Prostate gland (tissue), 2 donors: ENCODE measurements at regions not wholly inside any gene's neighbourhood (a gene's known extent, or its start where the extent isn't known, plus 50 kb on each side); places are given as distances from the start of the nearest gene placed in this dataset.

Experiments
- DNase-seq: peaks from one replicate; pipeline ENCODE4 v3.0.0-alpha.2; 2019; ENCODE audit warnings: low spot score
- H3K27ac ChIP-seq, 2 donors: fragments of 200-600 bp; sonication (generic); 2 replicates each; pipeline ENCODE4 v1.5.1; 2017 to 2019
- H3K27me3 ChIP-seq: fragments of 200-600 bp; sonication (generic); replicated peaks from 2 replicates; pipeline ENCODE4 v1.5.1; 2019; ENCODE audit not compliant: insufficient read depth
- H3K36me3 ChIP-seq, 2 donors: fragments of 200-600 bp; sonication (generic); 1 replicate in 1 of 2; 2 replicates in 1 of 2; pipeline versions ENCODE4 v1.5.1 to v1.8.1; 2017 to 2019
- H3K4me1 ChIP-seq: fragments of 200-600 bp; sonication (generic); replicated peaks from 2 replicates; pipeline ENCODE4 v1.5.1; 2019
- H3K4me3 ChIP-seq, 2 donors: fragments of 200-600 bp; sonication (generic); 2 replicates each; pipeline ENCODE4 v1.5.1; 2017 to 2019
- H3K9me3 ChIP-seq: fragments of 200-600 bp; sonication (generic); 2 replicates; pipeline ENCODE4 v1.5.1; 2017
- CTCF ChIP-seq, 4 experiments: fragments of 200-600 bp in 2 of 4; fragments of 450-650 bp in 2 of 4; sonication (generic) in 2 of 4; IDR thresholded peaks; 1 replicate in 3 of 4; 2 replicates in 1 of 4; pipeline ENCODE4 v1.5.1; 2016 to 2019; ENCODE audit warnings: antibody characterized with exemption in 4 of 4, mild to moderate bottlenecking in 2 of 4, moderate library complexity in 2 of 4
- POLR2A ChIP-seq: fragments of 450-650 bp; IDR thresholded peaks from one replicate; pipeline ENCODE4 v1.6.1; 2016; ENCODE audit warnings: antibody characterized with exemption, mild to moderate bottlenecking
- POLR2AphosphoS5 ChIP-seq: sonication (generic); formaldehyde crosslinking; IDR thresholded peaks from one replicate; pipeline ENCODE4 v1.6.1; 2017; ENCODE audit warnings: antibody characterized with exemption
- WGBS: methylation state at CpG from one replicate; pipeline ENCODE4 v1.1.5; 2018; 5-methylcytosine and 5-hydroxymethylcytosine counted together
- intact Hi-C: fragments of 100-400 bp; cut with DNase I; formaldehyde crosslinking; loops from one replicate; pipeline ENCODE4 v1.14.2; 2022

DNA sequence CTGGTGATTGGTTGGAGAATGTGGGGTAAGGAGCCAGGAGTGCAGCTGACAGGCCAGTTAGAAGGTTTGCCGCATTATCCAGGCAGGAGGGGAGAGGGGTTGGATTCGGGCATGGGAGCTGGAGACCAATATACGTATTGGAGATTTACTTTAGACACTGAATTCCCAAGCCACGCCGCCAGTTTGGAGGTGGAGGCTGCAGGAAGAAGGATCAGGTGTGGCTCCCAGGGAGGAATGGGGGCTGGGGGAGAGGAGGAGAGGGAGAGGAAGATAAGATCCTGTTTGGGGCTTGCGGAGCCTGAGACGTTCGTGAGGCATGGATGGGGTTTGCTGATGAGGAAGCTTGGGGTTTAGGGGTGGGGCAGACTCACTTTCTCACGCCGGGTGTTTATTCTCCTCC is 155.1 kb upstream of the IGSF21 start:
- Histone ChIP-seq H3K36me3 (no peaks in the 10 kb centered on the region), H3K27me3 (peaks cover 21% of the 10 kb centered on the region), H3K27ac (no peak overlapping the region), H3K4me1 (no peaks in the 10 kb centered on the region), H3K9me3 (no peaks in the 10 kb centered on the region), H3K4me3 (no peak overlapping the region)
- TF ChIP-seq POLR2A: no peak
- TF ChIP-seq CTCF (IDR thresholded peaks at IDR 0.05): no peak
- no peak for TF ChIP-seq POLR2AphosphoS5
- intact Hi-C loops: no loop called here
- DNase-seq: no peak
- WGBS: 35% methylated on average over 10 of the region's 10 CpGs

- intact Hi-C loops: no loop called here
- 80% methylated on average over 4 of the region's 4 CpGs for WGBS
- DNase-seq: no peak
- H3K9me3 ChIP-seq: no peaks in the 10 kb centered on the region
- H3K36me3 ChIP-seq: no peaks in the 10 kb centered on the region
- no peaks in the 10 kb centered on the region for H3K4me1 ChIP-seq
- peaks cover 21% of the 10 kb centered on the region for H3K27me3 ChIP-seq
- TF ChIP-seq POLR2A (no peak), CTCF (IDR thresholded peaks at IDR 0.05) (no peak), POLR2AphosphoS5 (no peak)
- H3K27ac ChIP-seq: no peak overlapping the region
- no peak overlapping the region for H3K4me3 ChIP-seq
These were observed 153.7 kb upstream of the IGSF21 start for GRCh38 chr1:17953921-17954320.

DNA sequence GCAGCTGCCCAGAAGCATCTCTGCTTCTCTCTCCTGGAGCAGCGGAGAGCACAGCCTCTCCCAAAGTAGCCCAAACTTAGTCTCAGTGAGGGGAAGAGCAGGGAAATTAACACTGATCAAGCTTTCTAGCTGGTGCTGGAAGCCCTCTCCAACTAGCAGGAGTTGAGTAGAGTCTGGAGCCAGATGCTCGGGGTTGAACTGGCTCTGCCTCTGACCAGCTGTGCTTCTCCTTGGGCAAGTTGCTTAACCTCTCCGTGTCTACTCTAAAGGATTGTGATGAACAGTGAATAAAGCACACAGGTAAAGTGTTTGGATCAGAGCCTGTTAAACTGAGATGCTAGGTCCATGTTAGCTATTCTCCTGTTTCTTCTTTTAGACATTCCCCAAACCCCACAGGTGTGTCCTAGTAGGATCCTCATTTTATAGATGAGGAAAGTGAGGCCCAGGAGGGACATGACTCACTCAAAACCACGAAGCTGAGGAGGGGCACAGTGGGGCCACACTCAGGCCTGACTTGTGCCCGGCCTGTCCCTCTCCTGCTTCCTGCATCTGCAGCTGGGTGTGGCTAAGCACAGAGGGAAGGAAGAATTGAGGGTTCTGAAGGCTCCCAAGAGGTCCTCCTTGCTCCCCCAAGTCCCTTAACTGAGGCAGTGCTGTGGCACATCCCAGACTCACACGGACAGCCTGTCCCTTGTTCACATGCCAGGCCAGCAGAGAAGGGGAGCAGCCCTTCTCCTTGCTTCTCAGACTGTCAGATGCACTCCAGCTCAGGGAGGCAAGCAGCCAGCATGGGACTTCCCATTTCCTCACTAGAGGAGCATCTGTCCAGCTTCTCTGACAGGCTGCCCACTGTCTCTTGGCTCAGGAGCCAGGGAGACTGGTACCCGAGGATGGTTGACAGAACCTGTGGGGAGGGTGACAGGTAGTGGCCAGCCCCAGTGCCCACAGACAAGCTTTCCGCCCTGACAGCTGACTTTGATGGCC is 152.0 kb upstream of the IGSF21 start:
- Histone ChIP-seq H3K27me3 (peaks cover 21% of the 10 kb centered on the region), H3K27ac (no peak overlapping the region)

GRCh38 chr1:17957588-17958267 is 149.9 kb upstream of the IGSF21 start:
- intact Hi-C loops: no loop called here
- Histone ChIP-seq H3K4me1 (no peaks in the 10 kb centered on the region), H3K27me3 (peaks cover 8% of the 10 kb centered on the region), H3K27ac (no peak overlapping the region), H3K9me3 (no peaks in the 10 kb centered on the region), H3K36me3 (no peaks in the 10 kb centered on the region), H3K4me3 (no peak overlapping the region)
- no peak for TF ChIP-seq POLR2A
- no peak for TF ChIP-seq POLR2AphosphoS5
- no peak for TF ChIP-seq CTCF (IDR thresholded peaks at IDR 0.05)
- WGBS: 32% methylated on average over 10 of the region's 10 CpGs
- no peak for DNase-seq

More for the DNA sequence above, 152.0 kb upstream of the IGSF21 start:
- Histone ChIP-seq H3K4me3 (no peak overlapping the region), H3K4me1 (no peaks in the 10 kb centered on the region), H3K9me3 (no peaks in the 10 kb centered on the region), H3K36me3 (no peaks in the 10 kb centered on the region)
- WGBS: 73% methylated on average over 8 of the region's 8 CpGs
- no peak for DNase-seq
- no peak for TF ChIP-seq CTCF (IDR thresholded peaks at IDR 0.05)
- no peak for TF ChIP-seq POLR2A
- no peak for TF ChIP-seq POLR2AphosphoS5
- intact Hi-C loops: no loop called here
